T-cell (primary cell): ENCODE measurements at regions not wholly inside any gene's neighbourhood (a gene's known extent, or its start where the extent isn't known, plus 50 kb on each side); places are given as distances from the start of the nearest gene placed in this dataset.
"Not testable (repeated sequence)": the region's sequence is repeated elsewhere in the genome, so short reads cannot be mapped to it uniquely, and the experiment has no call there.

Experiments used
- ATAC-seq, 4 experiments: fragments of 200-7000 bp in 3 of 4; fragments of 150-1000 bp in 1 of 4; cut with Tn5 transposase; replicated peaks in 1 of 4; 1 replicate in 3 of 4; 2 replicates in 1 of 4; pipeline ENCODE4 v1.10.0; 2021; ENCODE audit warnings: moderate library complexity in 3 of 4, mild to moderate bottlenecking in 2 of 4, moderate number of reproducible peaks in 1 of 4
- CTCF ChIA-PET, 2 donors: fragments of 300-600 bp; sonication (Branson Sonifier 250); formaldehyde crosslinking; loops; one replicate each; lab custom pipeline; 2022; ENCODE audit warnings: antibody characterized with exemption in 2 of 2; lab: Charles Lee
- POLR2A ChIA-PET, 2 donors: fragments of 300-600 bp; sonication (Branson Sonifier 250); formaldehyde crosslinking; loops; one replicate each; lab custom pipeline; 2022; ENCODE audit warnings: antibody characterized with exemption in 2 of 2; lab: Charles Lee
- DNase-seq, 35 experiments: peaks; one replicate each; pipeline versions ENCODE4 v3.0.0 to v3.0.0-alpha.2; 2013 to 2023
- H3K27ac ChIP-seq: one replicate; pipeline ENCODE4 v1.5.1; 2013; ENCODE audit warnings: low read length
- H3K27me3 ChIP-seq, 2 experiments: replicated peaks in 1 of 2; 1 replicate in 1 of 2; 2 replicates in 1 of 2; pipeline versions ENCODE4 v1.6.1 to v1.7.0; 2013; ENCODE audit warnings: low read length in 1 of 2, mixed read lengths in 1 of 2; ENCODE audit not compliant: control insufficient read depth in 2 of 2, insufficient read depth in 2 of 2; ENCODE audit errors: extremely low read depth in 1 of 2
- H3K36me3 ChIP-seq, 2 donors: 1 replicate in 1 of 2; 2 replicates in 1 of 2; pipeline versions ENCODE4 v1.6.1 to v1.7.0; 2013; ENCODE audit warnings: low read length in 1 of 2; ENCODE audit not compliant: control insufficient read depth in 2 of 2, insufficient read depth in 1 of 2; ENCODE audit errors: extremely low read depth in 1 of 2
- H3K4me1 ChIP-seq, 2 experiments: 1 replicate in 1 of 2; 2 replicates in 1 of 2; pipeline versions ENCODE4 v1.6.1 to v1.7.0; 2013; ENCODE audit warnings: low read length in 2 of 2, mixed read lengths in 1 of 2; ENCODE audit not compliant: insufficient read depth in 2 of 2, control insufficient read depth in 1 of 2; ENCODE audit errors: extremely low read depth in 1 of 2
- H3K4me3 ChIP-seq, 2 donors: 1 replicate in 1 of 2; 2 replicates in 1 of 2; pipeline versions ENCODE4 v1.5.1 to v1.7.0; 2013; ENCODE audit warnings: mild to moderate bottlenecking in 2 of 2, low read length in 1 of 2, moderate library complexity in 1 of 2; ENCODE audit not compliant: control insufficient read depth in 1 of 2; ENCODE audit errors: extremely low read depth in 1 of 2
- H3K9me3 ChIP-seq: 2 replicates; pipeline ENCODE4 v1.7.0; 2013
- H3K27ac Mint-ChIP-seq, 2 donors: one replicate each; pipeline ENCODE4 v1.8.0; 2020 to 2021; ENCODE audit warnings: mild to moderate bottlenecking in 2 of 2, mixed read lengths in 2 of 2
- H3K27me3 Mint-ChIP-seq, 2 donors: one replicate each; pipeline ENCODE4 v1.8.0; 2021 to 2022; ENCODE audit warnings: mixed read lengths in 2 of 2
- H3K36me3 Mint-ChIP-seq: one replicate; pipeline ENCODE4 v1.8.0; 2021; ENCODE audit warnings: mixed read lengths
- H3K4me1 Mint-ChIP-seq, 3 donors: one replicate each; pipeline ENCODE4 v1.8.0; 2020 to 2022; ENCODE audit warnings: mixed read lengths in 3 of 3, mild to moderate bottlenecking in 1 of 3
- H3K4me3 Mint-ChIP-seq, 3 donors: one replicate each; pipeline ENCODE4 v1.8.0; 2020 to 2022; ENCODE audit warnings: mild to moderate bottlenecking in 3 of 3, mixed read lengths in 3 of 3, moderate library complexity in 3 of 3
- H3K9me3 Mint-ChIP-seq, 3 donors: one replicate each; pipeline ENCODE4 v1.8.0; 2020 to 2022; ENCODE audit warnings: mixed read lengths in 3 of 3
- WGBS: methylation state at CpG from one replicate; pipeline ENCODE4 v1.1.5; 2013; ENCODE audit warnings: missing lambda C conversion rate; ENCODE audit not compliant: insufficient coverage; 5-methylcytosine and 5-hydroxymethylcytosine counted together

DNA sequence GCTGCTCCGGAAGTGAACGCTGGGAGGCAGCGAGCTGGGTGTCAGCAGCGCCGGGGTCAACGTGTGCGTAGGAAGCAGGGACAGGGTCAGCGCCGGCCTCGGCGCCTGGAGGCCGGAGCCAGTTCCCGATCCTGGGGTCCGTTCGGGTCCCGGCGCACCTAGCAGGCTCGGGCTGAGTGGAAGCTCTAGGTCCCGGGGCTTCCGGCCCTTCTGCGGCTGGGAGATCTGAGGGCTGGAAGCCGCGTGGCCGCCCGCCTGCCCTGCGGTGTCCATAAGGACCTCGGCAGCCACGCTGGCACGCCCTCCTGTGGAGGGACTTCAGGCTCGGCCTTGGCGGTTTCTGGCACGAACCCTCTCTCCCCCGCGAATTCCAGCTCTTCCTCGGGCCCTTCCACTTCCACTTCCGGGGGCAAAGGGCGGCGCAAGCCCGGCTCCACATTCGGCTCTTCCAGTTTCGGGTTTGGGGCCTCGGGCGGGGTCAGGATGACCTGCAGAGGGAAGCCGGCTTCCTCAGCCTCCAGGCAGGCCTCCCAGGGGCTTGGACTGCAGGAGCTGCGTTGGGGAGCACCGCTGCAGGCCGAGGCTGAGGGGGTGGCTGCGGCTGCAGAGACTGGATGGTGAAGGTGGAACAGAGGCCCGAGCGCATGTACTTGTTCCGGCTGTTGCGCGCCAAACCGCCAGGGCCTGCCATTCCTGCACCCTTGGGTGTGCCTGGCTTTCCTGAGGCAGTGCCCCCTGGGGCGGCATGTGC is 146.2 kb downstream of the TMEM121 start:
- H3K4me1 Mint-ChIP-seq, H3K27ac ChIP-seq, ATAC-seq, H3K9me3 ChIP-seq, DNase-seq, H3K27me3 ChIP-seq, H3K4me3 ChIP-seq, H3K27me3 Mint-ChIP-seq, H3K9me3 Mint-ChIP-seq, H3K36me3 ChIP-seq, H3K4me1 ChIP-seq, H3K4me3 Mint-ChIP-seq, H3K36me3 Mint-ChIP-seq, POLR2A ChIA-PET, H3K27ac Mint-ChIP-seq, CTCF ChIA-PET: not testable (repeated sequence)
- 94% methylated on average over 4 of the region's 55 CpGs for WGBS

DNA sequence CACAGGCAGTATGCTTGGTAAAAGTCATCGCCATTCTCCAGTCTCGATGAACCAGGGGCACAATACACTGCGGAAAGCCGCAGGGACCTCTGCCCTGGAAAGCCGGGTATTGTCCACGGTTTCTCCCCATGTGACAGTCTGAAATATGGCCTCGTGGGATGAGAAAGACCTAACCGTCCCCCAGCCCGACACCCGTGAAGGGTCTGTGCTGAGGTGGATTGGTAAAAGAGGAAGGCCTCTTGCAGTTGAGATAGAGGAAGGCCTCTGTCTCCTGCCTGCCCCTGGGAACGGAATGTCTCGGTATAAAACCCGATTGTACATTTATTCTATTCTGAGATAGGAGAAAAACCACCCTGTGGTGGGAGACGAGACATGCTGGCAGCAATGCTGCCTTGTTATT is 149.1 kb downstream of the TMEM121 start:
- H3K4me1 ChIP-seq, H3K9me3 Mint-ChIP-seq, H3K4me3 ChIP-seq, H3K4me3 Mint-ChIP-seq, H3K36me3 ChIP-seq, H3K27ac Mint-ChIP-seq, H3K27me3 Mint-ChIP-seq, H3K9me3 ChIP-seq, H3K36me3 Mint-ChIP-seq, CTCF ChIA-PET, POLR2A ChIA-PET, DNase-seq, ATAC-seq, H3K27ac ChIP-seq, H3K4me1 Mint-ChIP-seq, H3K27me3 ChIP-seq: not testable (repeated sequence)
- WGBS, result no CpG with 5 or more reads among the region's 14 CpGs

- H3K9me3 Mint-ChIP-seq, H3K9me3 ChIP-seq, H3K27ac Mint-ChIP-seq, H3K4me3 Mint-ChIP-seq, H3K36me3 Mint-ChIP-seq, H3K4me1 ChIP-seq, DNase-seq, H3K27ac ChIP-seq, H3K4me1 Mint-ChIP-seq, H3K27me3 Mint-ChIP-seq, H3K27me3 ChIP-seq, H3K4me3 ChIP-seq, ATAC-seq, H3K36me3 ChIP-seq: not testable (repeated sequence)
- POLR2A ChIA-PET, result interaction anchor here in 1 of 2 donors (0.7 kb wide), 1 partner anchor 51 kb away, joined by 7 read pairs; no protein-coding TSS in a partner anchor
- 53% methylated on average over 2 of the region's 13 CpGs for WGBS
- CTCF ChIA-PET, result interaction anchor here in 1 of 2 donors (0.7 kb wide), 1 partner anchor 72 kb away, joined by 4 read pairs; no protein-coding TSS in a partner anchor
Measured at GRCh38 chr14:105675905-105676670, 149.7 kb downstream of the TMEM121 start.

GRCh38 chr14:105678057-105678456 is 151.7 kb downstream of the TMEM121 start:
- not testable (repeated sequence) for DNase-seq, H3K27ac Mint-ChIP-seq

GRCh38 chr14:105678996-105679958 is 152.9 kb downstream of the TMEM121 start:
- peak in 2 of 4 experiments; percentile 39 to 44 for ATAC-seq
- H3K9me3 ChIP-seq, H3K27me3 Mint-ChIP-seq, H3K4me3 ChIP-seq, H3K4me3 Mint-ChIP-seq, H3K36me3 Mint-ChIP-seq, H3K27ac ChIP-seq, H3K4me1 ChIP-seq, H3K36me3 ChIP-seq, POLR2A ChIA-PET, H3K4me1 Mint-ChIP-seq, H3K9me3 Mint-ChIP-seq, DNase-seq, H3K27ac Mint-ChIP-seq, H3K27me3 ChIP-seq: not testable (repeated sequence)
- WGBS, result 73% methylated on average over 4 of the region's 54 CpGs
- CTCF ChIA-PET, result interaction anchor here in 1 of 2 donors (0.6 kb wide), 1 partner anchor 939 kb away, joined by 3 read pairs; no protein-coding TSS in a partner anchor

More at GRCh38 chr14:105678057-105678456, 151.7 kb downstream of the TMEM121 start:
- H3K27ac ChIP-seq, H3K9me3 Mint-ChIP-seq, ATAC-seq, H3K4me1 Mint-ChIP-seq, H3K4me1 ChIP-seq, CTCF ChIA-PET, H3K36me3 Mint-ChIP-seq, POLR2A ChIA-PET, H3K27me3 ChIP-seq, H3K4me3 ChIP-seq, H3K36me3 ChIP-seq, H3K9me3 ChIP-seq, H3K27me3 Mint-ChIP-seq, H3K4me3 Mint-ChIP-seq: not testable (repeated sequence)
- WGBS, result 83% methylated on average over 12 of the region's 21 CpGs
